ENCODE measurements at regions not wholly inside any gene's neighbourhood (a gene's known extent, or its start where the extent isn't known, plus 50 kb on each side); places are given as distances from the start of the nearest gene placed in this dataset.

DNA sequence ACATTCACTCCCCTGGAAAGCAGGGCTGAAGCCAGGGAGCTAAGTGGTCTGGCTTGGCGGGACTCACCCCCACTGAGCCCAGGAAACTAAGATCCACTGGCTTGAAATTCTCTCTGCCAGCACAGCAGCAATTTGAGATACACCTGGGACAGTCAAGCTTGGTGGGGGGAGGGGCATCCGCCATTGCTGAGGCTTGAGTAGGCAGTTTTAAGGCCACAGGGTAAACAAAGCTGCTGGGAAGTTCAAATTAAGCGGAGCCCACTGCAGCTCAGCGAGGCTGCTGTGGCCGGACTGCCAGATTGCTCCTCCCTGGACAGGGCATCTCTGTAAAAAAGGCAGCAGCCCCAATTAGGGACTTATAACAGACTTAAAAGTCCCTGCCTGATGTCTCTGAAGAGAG is 108.2 kb upstream of the FAM13C start:
- TF ChIP-seq, protein P1, sequence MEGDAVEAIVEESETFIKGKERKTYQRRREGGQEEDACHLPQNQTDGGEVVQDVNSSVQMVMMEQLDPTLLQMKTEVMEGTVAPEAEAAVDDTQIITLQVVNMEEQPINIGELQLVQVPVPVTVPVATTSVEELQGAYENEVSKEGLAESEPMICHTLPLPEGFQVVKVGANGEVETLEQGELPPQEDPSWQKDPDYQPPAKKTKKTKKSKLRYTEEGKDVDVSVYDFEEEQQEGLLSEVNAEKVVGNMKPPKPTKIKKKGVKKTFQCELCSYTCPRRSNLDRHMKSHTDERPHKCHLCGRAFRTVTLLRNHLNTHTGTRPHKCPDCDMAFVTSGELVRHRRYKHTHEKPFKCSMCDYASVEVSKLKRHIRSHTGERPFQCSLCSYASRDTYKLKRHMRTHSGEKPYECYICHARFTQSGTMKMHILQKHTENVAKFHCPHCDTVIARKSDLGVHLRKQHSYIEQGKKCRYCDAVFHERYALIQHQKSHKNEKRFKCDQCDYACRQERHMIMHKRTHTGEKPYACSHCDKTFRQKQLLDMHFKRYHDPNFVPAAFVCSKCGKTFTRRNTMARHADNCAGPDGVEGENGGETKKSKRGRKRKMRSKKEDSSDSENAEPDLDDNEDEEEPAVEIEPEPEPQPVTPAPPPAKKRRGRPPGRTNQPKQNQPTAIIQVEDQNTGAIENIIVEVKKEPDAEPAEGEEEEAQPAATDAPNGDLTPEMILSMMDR (IDR thresholded peaks at IDR 0.05): no peak
- TF ChIP-seq POLR2AphosphoS5 (IDR thresholded peaks at IDR 0.05; ENCODE audit: low read depth, low read length): no peak
- no peak for TF ChIP-seq SIN3A (IDR thresholded peaks at IDR 0.05; ENCODE audit: borderline replicate concordance, insufficient read depth, low read depth, low read length)
- TF ChIP-seq, protein P2, sequence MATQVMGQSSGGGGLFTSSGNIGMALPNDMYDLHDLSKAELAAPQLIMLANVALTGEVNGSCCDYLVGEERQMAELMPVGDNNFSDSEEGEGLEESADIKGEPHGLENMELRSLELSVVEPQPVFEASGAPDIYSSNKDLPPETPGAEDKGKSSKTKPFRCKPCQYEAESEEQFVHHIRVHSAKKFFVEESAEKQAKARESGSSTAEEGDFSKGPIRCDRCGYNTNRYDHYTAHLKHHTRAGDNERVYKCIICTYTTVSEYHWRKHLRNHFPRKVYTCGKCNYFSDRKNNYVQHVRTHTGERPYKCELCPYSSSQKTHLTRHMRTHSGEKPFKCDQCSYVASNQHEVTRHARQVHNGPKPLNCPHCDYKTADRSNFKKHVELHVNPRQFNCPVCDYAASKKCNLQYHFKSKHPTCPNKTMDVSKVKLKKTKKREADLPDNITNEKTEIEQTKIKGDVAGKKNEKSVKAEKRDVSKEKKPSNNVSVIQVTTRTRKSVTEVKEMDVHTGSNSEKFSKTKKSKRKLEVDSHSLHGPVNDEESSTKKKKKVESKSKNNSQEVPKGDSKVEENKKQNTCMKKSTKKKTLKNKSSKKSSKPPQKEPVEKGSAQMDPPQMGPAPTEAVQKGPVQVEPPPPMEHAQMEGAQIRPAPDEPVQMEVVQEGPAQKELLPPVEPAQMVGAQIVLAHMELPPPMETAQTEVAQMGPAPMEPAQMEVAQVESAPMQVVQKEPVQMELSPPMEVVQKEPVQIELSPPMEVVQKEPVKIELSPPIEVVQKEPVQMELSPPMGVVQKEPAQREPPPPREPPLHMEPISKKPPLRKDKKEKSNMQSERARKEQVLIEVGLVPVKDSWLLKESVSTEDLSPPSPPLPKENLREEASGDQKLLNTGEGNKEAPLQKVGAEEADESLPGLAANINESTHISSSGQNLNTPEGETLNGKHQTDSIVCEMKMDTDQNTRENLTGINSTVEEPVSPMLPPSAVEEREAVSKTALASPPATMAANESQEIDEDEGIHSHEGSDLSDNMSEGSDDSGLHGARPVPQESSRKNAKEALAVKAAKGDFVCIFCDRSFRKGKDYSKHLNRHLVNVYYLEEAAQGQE (IDR thresholded peaks at IDR 0.05; ENCODE audit: insufficient read depth in 1 of 2, low read depth in 2 of 2, low read length in 1 of 2): no peak
- TF ChIP-seq TCF7L2 (IDR thresholded peaks at IDR 0.05; ENCODE audit: low read depth, low read length): no peak

Measured in Panc1 (cell line).